ENCODE measurements at regions not wholly inside any gene's neighbourhood (a gene's known extent, or its start where the extent isn't known, plus 50 kb on each side); places are given as distances from the start of the nearest gene placed in this dataset.

DNA sequence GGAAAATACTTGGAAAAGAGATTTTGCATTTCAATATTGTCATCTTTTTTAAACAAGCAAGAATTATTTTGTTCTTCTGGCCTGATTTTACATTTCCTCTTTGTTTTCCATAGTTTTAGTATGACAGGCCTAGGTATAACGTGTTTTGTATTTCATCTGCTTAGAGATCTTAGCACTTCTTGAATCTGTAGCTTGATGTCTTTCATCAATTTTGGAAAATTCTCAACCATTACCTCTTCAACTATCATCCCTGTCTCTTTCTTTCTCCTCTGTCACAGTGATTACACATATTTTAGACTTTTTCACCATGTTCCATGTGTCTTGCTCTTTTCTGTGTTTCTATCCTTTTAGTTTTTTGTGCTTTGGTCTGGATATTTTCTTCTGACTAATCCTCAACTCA, 67.2 kb upstream of the PHACTR1 start:
- Histone ChIP-seq H3F3A (ENCODE audit: insufficient read depth, low read length, poor library complexity, severe bottlenecking) (no peaks in the 10 kb centered on the region), H4K20me1 (ENCODE audit: insufficient read depth) (no peaks in the 10 kb centered on the region), H2AFZ (ENCODE audit: low read depth, low read length) (no peak overlapping the region), H3K27me3 (ENCODE audit: insufficient read depth, low read depth, low read length) (no peaks in the 10 kb centered on the region), H3K9ac (ENCODE audit: low read length) (no peak overlapping the region), H3K27ac (ENCODE audit: low read length) (no peak overlapping the region), H3K4me3 (ENCODE audit: low read length) (no peak overlapping the region), H3K79me2 (replicated peaks; ENCODE audit: insufficient read depth, low read length) (no peaks in the 10 kb centered on the region), H3K36me3 (ENCODE audit: insufficient read depth, low read length) (no peaks in the 10 kb centered on the region), H3K9me3 (ENCODE audit: low read length) (no peaks in the 10 kb centered on the region), H3K4me2 (ENCODE audit: low read length) (no peak overlapping the region), H3K9me2 (ENCODE audit: insufficient read depth, low read length) (no peaks in the 10 kb centered on the region)
- no peak for TF ChIP-seq SMC3 (conservative IDR thresholded peaks at IDR 0.05; ENCODE audit: poor library complexity)

DNA sequence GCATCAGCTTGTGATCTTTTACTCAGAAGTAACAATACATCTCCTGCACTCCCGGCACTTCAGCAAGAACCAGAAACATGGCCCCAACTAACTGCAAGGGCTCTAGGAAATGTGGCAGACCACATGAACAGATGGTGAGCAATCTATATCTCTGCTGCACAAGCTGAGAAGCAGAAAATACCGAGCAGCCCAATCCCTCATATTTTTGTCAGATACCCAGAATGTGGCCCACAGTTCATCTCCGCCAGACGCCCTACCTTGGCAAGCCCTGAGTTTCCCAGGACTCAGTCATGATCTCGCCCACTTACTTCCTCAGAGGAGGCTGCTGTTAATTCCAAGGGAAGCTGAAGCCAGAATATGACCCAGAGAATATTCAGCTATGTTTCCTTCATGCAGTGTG, 63.1 kb upstream of the PHACTR1 start:
- H4K20me1 ChIP-seq (ENCODE audit: insufficient read depth), result no peaks in the 10 kb centered on the region
- H2AFZ ChIP-seq (ENCODE audit: low read depth, low read length), result no peak overlapping the region
- H3K9me2 ChIP-seq (ENCODE audit: insufficient read depth, low read length), result no peaks in the 10 kb centered on the region
- no peaks in the 10 kb centered on the region for H3K27me3 ChIP-seq (ENCODE audit: insufficient read depth, low read depth, low read length)
- H3K9ac ChIP-seq (ENCODE audit: low read length), result no peak overlapping the region
- H3K79me2 ChIP-seq (replicated peaks; ENCODE audit: insufficient read depth, low read length), result no peaks in the 10 kb centered on the region
- H3K27ac ChIP-seq (ENCODE audit: low read length), result no peak overlapping the region
- no peaks in the 10 kb centered on the region for H3K9me3 ChIP-seq (ENCODE audit: low read length)
- H3K4me3 ChIP-seq (ENCODE audit: low read length), result no peak overlapping the region
- H3F3A ChIP-seq (ENCODE audit: insufficient read depth, low read length, poor library complexity, severe bottlenecking), result no peaks in the 10 kb centered on the region
- H3K36me3 ChIP-seq (ENCODE audit: insufficient read depth, low read length), result no peaks in the 10 kb centered on the region
- TF ChIP-seq SMC3 (conservative IDR thresholded peaks at IDR 0.05; ENCODE audit: poor library complexity) (no peak), RAD21 (conservative IDR thresholded peaks at IDR 0.05) (no peak), EZH2 (IDR thresholded peaks at IDR 0.05; ENCODE audit: borderline replicate concordance, insufficient read depth, low read length, poor library complexity, severe bottlenecking) (no peak), POLR2AphosphoS5 (IDR thresholded peaks at IDR 0.05) (no peak), TAF1 (IDR thresholded peaks at IDR 0.05; ENCODE audit: low read depth) (no peak), EP300 (conservative IDR thresholded peaks at IDR 0.05; ENCODE audit: poor library complexity, severe bottlenecking) (no peak), MXI1 (conservative IDR thresholded peaks at IDR 0.05; ENCODE audit: poor library complexity, severe bottlenecking) (no peak)
- TF ChIP-seq, protein P1, sequence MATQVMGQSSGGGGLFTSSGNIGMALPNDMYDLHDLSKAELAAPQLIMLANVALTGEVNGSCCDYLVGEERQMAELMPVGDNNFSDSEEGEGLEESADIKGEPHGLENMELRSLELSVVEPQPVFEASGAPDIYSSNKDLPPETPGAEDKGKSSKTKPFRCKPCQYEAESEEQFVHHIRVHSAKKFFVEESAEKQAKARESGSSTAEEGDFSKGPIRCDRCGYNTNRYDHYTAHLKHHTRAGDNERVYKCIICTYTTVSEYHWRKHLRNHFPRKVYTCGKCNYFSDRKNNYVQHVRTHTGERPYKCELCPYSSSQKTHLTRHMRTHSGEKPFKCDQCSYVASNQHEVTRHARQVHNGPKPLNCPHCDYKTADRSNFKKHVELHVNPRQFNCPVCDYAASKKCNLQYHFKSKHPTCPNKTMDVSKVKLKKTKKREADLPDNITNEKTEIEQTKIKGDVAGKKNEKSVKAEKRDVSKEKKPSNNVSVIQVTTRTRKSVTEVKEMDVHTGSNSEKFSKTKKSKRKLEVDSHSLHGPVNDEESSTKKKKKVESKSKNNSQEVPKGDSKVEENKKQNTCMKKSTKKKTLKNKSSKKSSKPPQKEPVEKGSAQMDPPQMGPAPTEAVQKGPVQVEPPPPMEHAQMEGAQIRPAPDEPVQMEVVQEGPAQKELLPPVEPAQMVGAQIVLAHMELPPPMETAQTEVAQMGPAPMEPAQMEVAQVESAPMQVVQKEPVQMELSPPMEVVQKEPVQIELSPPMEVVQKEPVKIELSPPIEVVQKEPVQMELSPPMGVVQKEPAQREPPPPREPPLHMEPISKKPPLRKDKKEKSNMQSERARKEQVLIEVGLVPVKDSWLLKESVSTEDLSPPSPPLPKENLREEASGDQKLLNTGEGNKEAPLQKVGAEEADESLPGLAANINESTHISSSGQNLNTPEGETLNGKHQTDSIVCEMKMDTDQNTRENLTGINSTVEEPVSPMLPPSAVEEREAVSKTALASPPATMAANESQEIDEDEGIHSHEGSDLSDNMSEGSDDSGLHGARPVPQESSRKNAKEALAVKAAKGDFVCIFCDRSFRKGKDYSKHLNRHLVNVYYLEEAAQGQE (IDR thresholded peaks at IDR 0.05; ENCODE audit: borderline replicate concordance), result no peak
- TF ChIP-seq, protein P2, sequence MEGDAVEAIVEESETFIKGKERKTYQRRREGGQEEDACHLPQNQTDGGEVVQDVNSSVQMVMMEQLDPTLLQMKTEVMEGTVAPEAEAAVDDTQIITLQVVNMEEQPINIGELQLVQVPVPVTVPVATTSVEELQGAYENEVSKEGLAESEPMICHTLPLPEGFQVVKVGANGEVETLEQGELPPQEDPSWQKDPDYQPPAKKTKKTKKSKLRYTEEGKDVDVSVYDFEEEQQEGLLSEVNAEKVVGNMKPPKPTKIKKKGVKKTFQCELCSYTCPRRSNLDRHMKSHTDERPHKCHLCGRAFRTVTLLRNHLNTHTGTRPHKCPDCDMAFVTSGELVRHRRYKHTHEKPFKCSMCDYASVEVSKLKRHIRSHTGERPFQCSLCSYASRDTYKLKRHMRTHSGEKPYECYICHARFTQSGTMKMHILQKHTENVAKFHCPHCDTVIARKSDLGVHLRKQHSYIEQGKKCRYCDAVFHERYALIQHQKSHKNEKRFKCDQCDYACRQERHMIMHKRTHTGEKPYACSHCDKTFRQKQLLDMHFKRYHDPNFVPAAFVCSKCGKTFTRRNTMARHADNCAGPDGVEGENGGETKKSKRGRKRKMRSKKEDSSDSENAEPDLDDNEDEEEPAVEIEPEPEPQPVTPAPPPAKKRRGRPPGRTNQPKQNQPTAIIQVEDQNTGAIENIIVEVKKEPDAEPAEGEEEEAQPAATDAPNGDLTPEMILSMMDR (IDR thresholded peaks at IDR 0.05; ENCODE audit: poor library complexity, severe bottlenecking), result no peak
- H3K4me2 ChIP-seq (ENCODE audit: low read length), result no peak overlapping the region

DNA sequence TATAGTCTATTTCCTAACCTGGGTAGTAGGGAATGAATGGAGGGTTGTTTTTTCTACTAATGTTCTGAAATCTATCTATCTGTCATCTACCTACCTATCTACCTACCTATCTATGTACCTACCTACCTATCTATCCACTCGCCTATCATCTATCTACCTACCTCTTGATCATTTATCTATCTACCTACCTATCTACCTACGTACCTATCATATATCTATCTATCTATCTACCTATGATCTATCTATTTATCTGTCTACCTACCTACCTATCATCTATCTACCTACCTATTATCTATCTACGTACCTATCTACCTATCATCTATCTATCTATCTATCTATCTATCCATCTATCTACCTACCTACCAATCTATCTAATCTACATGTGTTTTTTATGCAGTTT, 62.5 kb upstream of the PHACTR1 start:
- no peak for TF ChIP-seq EZH2 (IDR thresholded peaks at IDR 0.05; ENCODE audit: borderline replicate concordance, insufficient read depth, low read length, poor library complexity, severe bottlenecking)
- no peak for TF ChIP-seq SMC3 (conservative IDR thresholded peaks at IDR 0.05; ENCODE audit: poor library complexity)
- TF ChIP-seq, protein P1 (IDR thresholded peaks at IDR 0.05; ENCODE audit: borderline replicate concordance), result no peak
- TF ChIP-seq, protein P2 (IDR thresholded peaks at IDR 0.05; ENCODE audit: poor library complexity, severe bottlenecking), result no peak
- no peak for TF ChIP-seq EP300 (conservative IDR thresholded peaks at IDR 0.05; ENCODE audit: poor library complexity, severe bottlenecking)
- Histone ChIP-seq H3K9me3 (ENCODE audit: low read length) (no peaks in the 10 kb centered on the region), H3K4me2 (ENCODE audit: low read length) (no peak overlapping the region), H2AFZ (ENCODE audit: low read depth, low read length) (no peak overlapping the region), H3K9ac (ENCODE audit: low read length) (no peak overlapping the region), H3K36me3 (ENCODE audit: insufficient read depth, low read length) (no peaks in the 10 kb centered on the region), H3K9me2 (ENCODE audit: insufficient read depth, low read length) (no peaks in the 10 kb centered on the region), H3K4me3 (ENCODE audit: low read length) (no peak overlapping the region), H4K20me1 (ENCODE audit: insufficient read depth) (no peaks in the 10 kb centered on the region), H3K79me2 (replicated peaks; ENCODE audit: insufficient read depth, low read length) (no peaks in the 10 kb centered on the region), H3K27ac (ENCODE audit: low read length) (no peak overlapping the region), H3K27me3 (ENCODE audit: insufficient read depth, low read depth, low read length) (no peaks in the 10 kb centered on the region), H3F3A (ENCODE audit: insufficient read depth, low read length, poor library complexity, severe bottlenecking) (no peaks in the 10 kb centered on the region)
